HG03378 (cell line): ENCODE measurements at regions not wholly inside any gene's neighbourhood (a gene's known extent, or its start where the extent isn't known, plus 50 kb on each side); places are given as distances from the start of the nearest gene placed in this dataset.
"Not testable (repeated sequence)": the region's sequence is repeated elsewhere in the genome, so short reads cannot be mapped to it uniquely, and the experiment has no call there.

Experiments
- ATAC-seq: cut with Tn5 transposase; IDR thresholded peaks from one replicate; pipeline ENCODE4 v1.9.1; 2021; ENCODE audit warnings: mild to moderate bottlenecking, moderate library complexity; ENCODE audit not compliant: unreplicated experiment

DNA sequence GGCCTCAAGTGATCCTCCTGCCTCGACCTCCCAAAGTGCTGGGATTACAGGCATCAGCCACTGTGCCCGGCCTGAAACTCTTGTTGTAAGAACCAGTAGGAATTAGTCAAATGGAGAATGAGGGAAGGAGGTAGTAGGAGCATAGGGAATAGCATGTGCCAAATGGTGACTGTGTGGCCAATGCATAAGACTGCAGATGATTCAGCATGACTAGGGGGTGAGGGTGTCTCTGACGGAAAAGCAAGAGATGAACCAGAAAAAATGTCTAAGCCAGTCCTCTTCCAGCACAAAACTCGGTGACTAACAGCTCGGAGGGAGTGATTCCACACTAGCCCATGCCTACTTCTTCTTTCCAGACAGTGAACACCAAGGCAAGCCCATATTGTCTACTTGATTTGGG, 58.2 kb upstream of the DUSP21 start:
- ATAC-seq: no peak

DNA sequence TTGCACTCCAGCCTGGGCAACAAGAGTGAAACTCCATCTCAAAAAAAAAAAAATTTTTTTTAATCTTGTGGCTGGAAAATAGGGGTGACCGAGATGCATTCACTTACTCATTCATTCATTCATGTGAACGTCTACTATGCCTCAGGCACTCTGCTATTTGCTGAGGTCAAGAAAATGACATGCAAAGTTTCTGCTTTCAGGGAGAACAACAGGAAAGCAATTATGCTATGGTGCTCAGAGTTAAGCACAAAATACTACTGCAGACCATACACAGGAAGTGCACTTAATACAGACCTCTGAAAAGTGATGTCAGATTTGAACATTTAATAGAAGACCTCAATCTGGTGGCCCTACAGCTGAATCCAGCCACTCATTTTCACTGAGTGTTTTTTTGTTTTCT, 59.6 kb upstream of the DUSP21 start:
- no peak for ATAC-seq

DNA sequence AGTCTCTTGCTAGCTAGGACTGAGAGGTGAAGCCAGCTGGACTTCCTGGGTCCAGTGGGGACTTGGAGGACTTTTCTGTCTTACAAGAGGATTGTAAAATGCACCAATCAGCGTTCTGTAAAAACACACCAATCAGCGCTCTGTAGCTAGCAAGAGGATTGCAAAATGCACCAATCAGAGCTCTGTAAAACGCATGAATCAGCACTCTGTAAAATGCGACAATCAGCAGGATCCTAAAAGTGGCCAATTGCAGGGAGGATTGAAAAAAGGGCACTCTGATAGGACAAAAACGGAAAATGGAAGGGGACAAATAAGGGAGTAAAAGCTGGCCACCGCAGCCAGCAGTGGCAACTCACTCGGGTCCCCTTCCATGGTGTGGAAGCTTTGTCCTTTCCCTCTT, 65.6 kb upstream of the DUSP21 start:
- ATAC-seq: no peak

DNA sequence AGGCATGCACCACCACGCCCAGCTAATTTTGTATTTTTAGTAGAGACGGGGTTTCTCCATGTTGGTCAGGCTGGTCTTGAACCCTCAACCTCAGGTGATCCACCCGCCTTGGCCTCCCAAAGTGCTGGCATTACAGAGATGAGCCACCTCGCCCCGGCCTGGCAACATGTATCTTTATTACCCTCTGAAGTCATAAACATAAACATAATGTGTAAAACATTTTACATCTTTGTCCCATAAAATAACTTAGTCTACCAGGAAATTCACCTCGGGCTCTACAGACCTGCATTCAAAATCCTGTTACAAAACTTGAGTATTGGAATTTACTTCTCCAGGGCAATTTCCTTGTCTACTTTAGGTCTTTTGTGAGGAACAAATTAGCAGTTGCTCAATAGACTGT, 68.1 kb upstream of the DUSP21 start:
- ATAC-seq: no peak

DNA sequence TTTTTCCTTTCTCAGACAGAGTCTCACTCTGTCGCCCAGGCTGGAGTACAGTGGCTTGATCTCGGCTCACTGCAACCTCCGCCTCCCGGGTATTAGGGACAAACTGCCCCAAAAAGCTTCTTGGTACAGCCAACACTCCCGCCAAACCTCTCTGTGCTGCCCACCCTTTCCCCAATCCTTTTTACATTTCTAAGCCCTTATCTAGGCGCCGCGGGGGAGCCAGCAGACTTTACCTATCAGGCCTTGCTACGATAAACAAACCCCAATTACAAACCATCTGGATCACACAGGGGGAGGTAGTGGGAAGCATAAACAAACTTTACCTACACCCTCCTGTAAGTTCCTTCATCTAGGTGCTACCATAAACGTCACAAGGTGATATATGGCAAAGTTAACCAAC, 69.8 kb upstream of the DUSP21 start:
- not testable (repeated sequence) for ATAC-seq

DNA sequence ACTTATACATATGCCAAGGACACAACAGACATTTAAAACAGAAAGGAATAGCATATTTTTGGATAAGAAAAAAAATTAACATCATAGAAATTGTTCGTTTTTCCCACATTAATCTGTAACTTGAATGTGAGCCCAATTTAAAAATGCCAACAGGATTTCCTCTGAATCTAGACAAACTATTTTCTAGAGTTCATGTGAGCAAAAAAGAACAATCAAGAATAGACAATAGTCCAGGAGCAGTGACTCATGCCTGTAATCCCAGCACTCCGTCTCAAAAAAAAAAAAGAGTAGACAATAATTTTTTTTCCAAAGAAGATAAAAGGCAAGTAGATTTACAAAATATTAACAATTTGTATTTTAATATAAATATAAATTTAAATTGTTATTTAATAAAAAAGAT, 73.7 kb upstream of the DUSP21 start:
- ATAC-seq: no peak

DNA sequence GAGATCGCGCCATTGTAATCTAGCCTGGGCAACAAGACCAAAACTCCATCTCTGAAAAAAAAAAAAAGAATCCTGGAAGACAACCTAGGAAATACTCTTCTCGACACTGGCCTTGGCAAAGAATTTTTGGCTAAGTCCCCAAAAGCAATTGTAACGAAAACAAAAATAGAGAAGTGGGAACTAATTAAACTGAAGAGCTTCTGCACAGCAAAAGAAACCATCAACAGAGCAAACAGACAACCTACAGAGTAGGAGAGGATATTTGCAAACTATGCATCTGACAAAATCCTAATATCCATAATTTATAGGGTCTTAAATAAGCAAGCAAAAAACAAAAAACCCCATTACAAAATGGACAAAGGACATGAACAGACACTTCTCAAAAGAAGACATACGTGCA, 76.5 kb upstream of the DUSP21 start:
- ATAC-seq: no peak

DNA sequence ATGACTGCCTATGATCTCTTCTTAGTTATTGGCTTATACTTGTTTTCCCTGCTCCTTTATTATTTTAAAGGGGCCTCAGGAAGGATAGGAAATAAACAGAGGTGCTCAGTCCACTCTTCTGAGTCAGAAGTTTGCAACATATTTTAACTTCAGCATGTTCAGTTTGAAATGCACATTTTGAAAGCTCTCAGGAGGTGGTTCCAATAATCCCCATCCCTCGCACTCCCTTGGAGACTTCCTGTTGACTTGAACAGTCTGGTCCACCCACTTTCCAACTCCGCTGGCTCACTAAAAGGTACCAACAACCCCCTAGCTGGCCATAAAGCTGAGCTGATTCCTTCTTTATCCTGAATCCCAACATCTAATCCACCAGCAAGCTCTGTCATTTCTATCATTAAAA, 78.3 kb upstream of the DUSP21 start:
- ATAC-seq: no peak

DNA sequence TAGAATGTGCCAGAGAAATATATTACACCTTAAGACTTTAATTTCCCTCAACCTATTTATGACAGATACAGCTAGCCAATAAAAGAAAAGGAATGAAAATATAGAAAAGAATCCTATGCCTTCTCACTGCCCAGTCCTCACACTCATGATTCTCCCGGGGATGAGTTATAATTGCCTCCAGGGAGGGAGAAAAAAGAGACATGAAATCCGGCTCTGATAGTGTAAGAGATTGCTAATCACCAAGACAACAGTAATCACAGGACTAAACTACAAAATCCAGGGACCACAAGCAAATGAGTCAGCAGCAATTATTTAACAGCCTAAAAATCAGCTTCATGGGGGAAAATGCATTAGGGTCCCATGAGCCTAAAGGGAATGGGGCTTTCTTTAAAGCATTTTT, 95.9 kb upstream of the DUSP21 start:
- no peak for ATAC-seq

DNA sequence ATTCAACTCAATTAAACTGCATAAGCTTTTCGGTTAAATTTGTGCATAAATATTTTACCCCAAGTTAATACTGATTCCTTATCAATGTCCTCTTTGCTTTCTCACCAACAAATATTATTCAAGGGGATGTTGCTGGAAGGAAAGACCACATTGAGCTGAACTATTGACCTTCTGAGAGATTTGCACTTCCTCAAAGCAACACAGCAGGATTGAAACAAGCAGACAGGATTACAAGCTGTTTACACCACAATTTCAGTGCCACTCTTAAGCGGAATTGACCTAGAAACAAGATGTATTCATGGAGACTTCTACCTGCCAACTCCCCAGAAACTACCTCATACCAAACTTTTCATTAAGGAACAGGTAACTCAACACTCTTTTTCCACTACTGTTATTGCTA, 96.5 kb upstream of the DUSP21 start:
- no peak for ATAC-seq

DNA sequence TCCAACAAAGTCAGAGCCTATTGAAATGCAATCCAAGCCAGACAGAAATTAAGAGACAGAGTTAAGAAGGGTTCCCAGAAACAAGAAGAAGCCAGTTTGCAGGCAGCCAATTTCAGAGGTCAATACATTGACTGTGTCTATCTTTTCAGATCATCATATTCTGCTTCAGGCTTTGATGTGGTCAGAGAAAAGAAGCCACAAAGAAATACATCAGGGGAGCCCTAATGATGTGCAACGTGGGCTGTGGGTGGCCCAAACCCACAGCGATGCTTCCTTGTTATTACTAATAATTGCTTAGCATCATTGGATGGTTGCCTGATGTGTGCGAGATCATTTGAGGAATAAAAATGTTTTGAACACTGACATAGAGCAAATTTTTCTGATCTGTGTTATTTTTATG, 99.0 kb upstream of the DUSP21 start:
- no peak for ATAC-seq

DNA sequence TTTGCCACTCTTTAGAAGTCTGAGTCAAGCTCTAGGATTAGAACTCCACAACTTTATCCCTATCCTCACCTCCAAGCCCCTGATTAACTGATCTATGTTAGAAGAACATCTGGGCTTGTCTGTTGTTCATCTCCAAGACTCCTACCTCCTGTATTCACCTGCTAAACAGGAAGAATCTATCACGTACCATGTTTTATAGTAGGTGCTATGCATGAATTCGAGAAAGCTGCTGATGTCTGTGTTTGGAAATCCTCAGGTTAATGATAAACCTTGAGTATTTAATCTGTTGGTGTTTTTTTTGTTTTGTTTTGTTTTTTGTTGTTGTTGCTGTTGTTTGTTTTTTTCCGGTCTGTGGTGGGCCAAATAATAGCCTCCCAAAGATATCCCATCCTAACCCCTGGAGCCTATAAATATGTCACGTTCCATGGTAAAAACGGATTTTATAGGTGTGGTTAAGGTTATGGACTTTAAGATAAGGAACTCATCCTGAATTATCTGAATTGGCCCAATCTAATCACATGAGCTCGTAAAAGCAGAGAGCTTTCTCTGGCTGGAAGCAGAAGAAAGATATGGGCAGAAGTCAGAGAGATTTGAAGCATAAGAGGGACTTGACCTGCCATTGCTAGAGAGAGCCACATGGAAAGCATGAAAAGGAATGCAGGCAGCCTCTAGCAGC, 101.2 kb upstream of the DUSP21 start:
- ATAC-seq: no peak

DNA sequence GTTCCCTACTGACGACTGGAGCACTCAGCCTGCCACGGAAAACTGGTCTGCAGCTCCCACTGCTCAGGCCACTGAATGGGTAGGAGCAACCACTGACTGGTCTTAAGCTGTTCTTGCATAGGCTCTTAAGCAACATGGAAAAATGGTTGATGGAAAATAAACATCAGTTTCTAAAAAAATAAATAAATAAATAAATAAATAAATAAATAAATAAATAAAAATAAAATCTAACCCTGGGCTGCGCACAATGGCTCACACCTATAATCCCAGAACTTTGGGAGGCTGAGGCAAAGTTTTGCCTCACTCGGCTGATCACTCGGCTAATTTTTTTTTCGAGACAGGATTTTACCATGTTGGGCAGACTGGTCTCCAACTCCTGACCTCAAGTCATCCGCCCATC, 102.0 kb upstream of the DUSP21 start:
- ATAC-seq: not testable (repeated sequence)

DNA sequence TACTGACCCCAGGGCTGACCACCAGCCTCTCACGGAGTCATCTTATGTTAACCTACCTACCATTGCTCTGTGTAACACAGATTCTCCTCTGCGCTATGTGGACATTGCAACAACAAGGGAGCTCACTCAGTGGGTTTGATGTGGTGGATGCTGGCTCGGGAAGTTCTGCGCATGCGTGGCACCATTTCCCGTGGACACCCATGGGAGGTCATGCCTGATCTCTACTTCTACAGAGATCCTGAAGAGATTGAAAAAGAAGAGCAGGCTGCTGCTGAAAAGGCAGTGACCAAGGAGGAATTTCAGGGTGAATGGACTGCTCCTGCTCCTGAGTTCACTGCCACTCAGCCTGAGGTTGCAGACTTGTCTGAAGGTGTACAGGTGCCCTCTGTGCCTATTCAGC, 102.4 kb upstream of the DUSP21 start:
- not testable (repeated sequence) for ATAC-seq

DNA sequence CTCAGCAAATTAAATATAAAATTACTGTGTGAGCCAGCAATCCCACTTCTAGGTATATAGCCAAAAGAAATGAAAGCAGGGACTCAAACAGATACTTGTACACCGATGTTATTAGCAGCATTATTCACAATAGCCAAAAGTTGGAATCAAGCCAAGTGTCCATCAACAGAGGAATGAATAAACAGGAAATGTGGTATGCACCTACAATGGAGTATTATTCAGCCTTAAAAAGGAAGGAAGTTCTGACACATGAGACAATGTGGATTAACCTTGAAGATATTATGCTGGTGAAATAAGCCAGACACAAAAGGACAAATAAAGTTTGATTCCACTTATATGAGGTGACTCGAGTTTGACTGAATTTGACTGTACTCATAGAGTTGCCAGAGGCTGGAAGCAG, 108.3 kb upstream of the DUSP21 start:
- no peak for ATAC-seq

DNA sequence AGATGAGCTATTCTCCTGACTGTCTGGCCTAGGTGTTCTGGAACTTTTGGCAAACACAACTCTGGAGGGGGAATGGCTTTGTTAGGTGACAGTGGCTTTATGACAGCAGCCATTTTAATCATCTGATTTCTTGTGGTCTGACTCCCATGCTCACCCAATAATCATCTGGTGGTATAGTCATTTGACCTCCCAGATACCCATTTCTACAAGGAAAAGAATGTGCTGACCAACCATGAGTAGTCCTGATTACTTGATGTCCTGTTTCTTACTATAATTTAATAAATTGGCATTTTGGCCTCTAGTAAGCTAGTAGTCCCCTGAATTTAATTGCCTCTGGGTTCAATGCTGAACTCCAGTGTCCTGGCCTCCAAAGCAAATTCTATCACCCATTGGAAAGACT, 109.9 kb upstream of the DUSP21 start:
- no peak for ATAC-seq

DNA sequence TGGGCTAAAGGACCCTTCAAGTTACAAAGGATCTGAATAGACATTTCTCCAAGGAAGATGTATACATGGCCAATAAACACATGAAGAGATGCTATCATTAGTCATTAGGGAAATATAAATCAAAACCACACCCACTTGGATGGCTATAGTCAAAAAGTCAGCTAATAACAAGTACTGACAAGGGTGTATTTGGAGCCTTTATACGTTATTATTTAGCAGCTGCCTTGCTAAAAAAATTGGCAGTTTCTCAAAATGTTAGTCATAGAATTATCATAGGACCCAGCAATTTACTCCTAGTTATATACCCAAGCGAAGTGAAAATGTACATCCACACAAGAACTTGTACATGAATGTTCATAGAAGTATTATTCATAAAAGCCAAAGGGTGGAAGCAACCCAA, 112.7 kb upstream of the DUSP21 start:
- no peak for ATAC-seq

DNA sequence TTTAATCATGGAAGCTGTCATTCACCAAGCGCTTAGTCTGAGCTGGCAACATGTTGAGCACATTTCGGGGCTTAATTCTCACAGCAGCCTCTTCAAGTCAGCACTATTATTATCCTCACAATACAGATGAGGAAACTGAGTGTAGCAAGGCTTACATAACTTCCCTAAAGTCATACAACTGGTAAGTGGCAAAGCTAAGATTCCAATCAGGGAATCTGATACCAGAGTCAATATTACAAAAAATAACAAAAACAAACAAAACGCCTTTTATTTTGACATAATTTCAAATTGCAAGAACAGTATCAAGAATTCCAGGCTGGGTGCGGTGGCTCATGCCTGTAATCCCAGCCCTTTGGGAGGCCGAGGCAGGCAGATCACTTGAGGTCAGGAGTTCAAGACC, 120.4 kb upstream of the DUSP21 start:
- ATAC-seq: no peak

DNA sequence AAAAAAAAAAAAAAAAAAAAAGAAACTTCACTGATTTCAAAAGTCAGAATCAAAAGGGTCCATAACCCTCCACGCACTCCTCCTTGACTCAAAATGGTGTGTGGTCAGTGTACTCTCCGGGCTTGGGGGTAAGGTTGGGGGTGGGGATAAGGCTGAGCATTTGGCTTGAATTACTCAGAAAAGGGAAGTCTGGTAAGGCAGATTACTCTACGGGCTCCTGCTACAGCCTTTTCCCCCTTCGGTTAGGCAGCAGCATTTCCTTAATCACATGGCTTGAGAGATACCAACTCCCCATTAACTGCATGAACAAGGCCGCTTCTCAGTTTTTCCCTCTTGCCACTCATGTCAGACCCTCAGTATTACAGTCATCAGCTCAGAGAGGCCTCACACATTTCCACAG, 135.4 kb upstream of the DUSP21 start:
- ATAC-seq: no peak

DNA sequence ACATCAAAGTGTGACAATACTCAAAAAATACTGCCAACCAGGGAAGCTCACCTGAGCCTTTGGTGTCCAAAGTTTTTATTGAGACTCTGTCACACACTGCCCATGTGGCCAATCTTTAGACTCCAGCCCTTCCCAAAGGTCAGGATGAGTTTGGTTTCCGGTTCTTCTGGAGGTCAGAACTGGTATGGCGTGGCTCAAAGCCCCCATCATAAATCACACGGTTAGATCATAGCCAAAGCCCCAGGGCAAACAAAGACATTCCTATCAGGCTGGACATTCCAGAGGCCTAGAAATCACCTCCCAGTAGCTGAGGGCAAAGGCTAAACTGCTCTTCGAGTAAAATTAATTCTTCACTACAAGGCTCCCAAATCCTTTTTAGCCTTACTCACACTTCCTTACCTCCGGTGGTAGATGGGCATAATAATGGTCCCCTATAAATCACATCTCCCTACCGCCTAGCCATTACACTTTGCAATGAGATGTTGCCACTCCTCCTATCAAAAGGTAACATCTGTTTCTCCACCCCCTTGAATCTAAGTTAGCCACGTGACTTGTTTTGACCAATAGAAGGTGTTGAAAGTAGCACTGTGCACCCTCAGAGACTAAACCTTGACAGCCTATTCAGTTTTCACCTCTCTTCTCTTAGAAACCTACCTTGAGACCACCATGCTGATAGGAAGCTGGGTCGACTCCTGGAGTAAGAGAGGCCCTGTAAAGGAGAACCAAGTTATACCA, 137.8 kb upstream of the DUSP21 start:
- ATAC-seq: no peak

DNA sequence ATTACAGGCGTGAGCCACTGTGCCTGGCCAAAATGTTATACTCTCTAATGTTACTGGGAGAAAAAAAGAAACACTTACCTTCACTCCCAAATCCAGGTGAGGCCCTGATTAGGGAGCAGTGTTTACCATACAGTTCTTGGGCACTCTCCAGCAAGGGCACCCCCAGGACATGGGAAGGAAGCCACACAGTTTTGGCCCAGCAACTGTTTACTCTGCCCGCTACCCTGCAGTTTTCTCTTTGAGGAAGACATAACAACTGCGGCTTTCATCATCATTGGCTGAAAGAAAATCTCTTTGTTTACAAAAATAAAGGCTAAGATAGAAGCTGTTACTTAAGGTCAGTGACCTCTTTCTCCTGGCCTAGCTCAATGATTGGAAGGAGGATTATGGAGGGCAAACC, 145.5 kb upstream of the DUSP21 start:
- no peak for ATAC-seq

DNA sequence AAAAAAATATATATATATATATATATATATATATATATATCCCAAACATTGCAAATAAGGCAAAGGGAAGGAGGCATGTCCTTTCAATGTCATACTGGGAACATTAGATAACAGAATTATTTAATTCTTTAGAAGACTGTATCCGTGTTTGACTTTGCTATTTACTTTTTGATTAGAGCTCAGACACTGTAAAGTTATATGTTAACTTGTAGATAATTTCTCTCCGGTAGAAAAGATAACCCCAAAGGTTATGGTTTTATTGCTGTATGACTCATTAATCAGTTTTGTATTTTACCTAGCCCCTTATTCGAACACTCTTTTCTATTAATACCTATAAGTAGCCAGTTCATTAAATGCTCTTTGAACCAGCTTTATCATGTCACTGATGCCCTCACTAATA, 150.6 kb upstream of the DUSP21 start:
- ATAC-seq: no peak

DNA sequence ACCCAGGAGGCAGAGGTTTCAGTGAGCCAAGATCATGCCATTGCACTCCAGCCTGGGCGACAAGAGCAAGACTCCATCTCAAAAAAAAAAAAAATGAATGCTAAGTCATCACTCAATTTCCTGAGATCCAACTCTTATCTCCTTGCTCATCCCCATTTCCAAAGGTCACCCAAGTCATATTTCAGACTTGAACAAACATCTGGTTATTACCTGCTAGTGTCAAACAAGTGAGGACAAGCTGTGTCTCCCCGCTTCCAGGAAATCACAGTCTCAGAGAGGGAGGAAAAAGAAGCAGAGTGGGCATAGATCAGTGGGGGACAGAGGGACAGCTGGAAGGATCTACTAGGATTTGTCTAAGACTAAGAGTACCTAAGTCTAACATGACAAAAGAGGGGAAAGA, 147.5 kb upstream of the FUNDC1 start:
- no peak for ATAC-seq
